CD14-positive monocyte (primary cell): ENCODE measurements at regions not wholly inside any gene's neighbourhood (a gene's known extent, or its start where the extent isn't known, plus 50 kb on each side); places are given as distances from the start of the nearest gene placed in this dataset.

Source experiments
- DNase-seq, 3 donors: peaks; one replicate each; pipeline ENCODE4 v3.0.0-alpha.2; 2011 to 2022
- H2AFZ ChIP-seq: 2 replicates; pipeline ENCODE4 v1.6.0; 2012; ENCODE audit warnings: mild to moderate bottlenecking, low read depth, low read length, inconsistent platforms; ENCODE audit not compliant: insufficient read depth, poor library complexity, severe bottlenecking
- H3K27ac ChIP-seq, 2 donors: 1 replicate in 1 of 2; 2 replicates in 1 of 2; pipeline ENCODE4 v1.5.1; 2012 to 2013; ENCODE audit warnings: low read length in 2 of 2, control low read depth in 1 of 2, inconsistent platforms in 1 of 2, low read depth in 1 of 2, mild to moderate bottlenecking in 1 of 2
- H3K27me3 ChIP-seq, 2 donors: one replicate each; pipeline versions ENCODE4 v1.6.0 to v1.6.1; 2011 to 2013; ENCODE audit warnings: low read length in 2 of 2; ENCODE audit not compliant: control insufficient read depth in 2 of 2, insufficient read depth in 2 of 2
- H3K36me3 ChIP-seq, 2 donors: replicated peaks in 1 of 2; 1 replicate in 1 of 2; 2 replicates in 1 of 2; pipeline versions ENCODE4 v1.5.1 to v1.6.1; 2012 to 2013; ENCODE audit warnings: low read length in 2 of 2, control low read depth in 1 of 2, inconsistent platforms in 1 of 2, mild to moderate bottlenecking in 1 of 2; ENCODE audit not compliant: insufficient read depth in 2 of 2, control insufficient read depth in 1 of 2
- H3K4me1 ChIP-seq, 2 donors: 1 replicate in 1 of 2; 2 replicates in 1 of 2; pipeline versions ENCODE4 v1.5.1 to v1.6.1; 2012 to 2013; ENCODE audit warnings: low read length in 2 of 2, control low read depth in 1 of 2, inconsistent platforms in 1 of 2, mild to moderate bottlenecking in 1 of 2, moderate library complexity in 1 of 2; ENCODE audit not compliant: insufficient read depth in 2 of 2, control insufficient read depth in 1 of 2
- H3K4me2 ChIP-seq: replicated peaks from 2 replicates; pipeline ENCODE3; 2012; ENCODE audit warnings: low read length, moderate library complexity, mild to moderate bottlenecking; ENCODE audit not compliant: poor library complexity, severe bottlenecking; ENCODE audit errors: extremely low read depth
- H3K4me3 ChIP-seq, 3 experiments: fragments of 200-600 bp in 1 of 3; sonication (generic) in 1 of 3; replicated peaks in 1 of 3; 1 replicate in 2 of 3; 2 replicates in 1 of 3; pipeline ENCODE4 v1.5.1; 2011 to 2013; ENCODE audit warnings: low read length in 3 of 3, mild to moderate bottlenecking in 3 of 3, control low read depth in 2 of 3, low read depth in 2 of 3, inconsistent platforms in 1 of 3, moderate library complexity in 1 of 3
- H3K79me2 ChIP-seq: 2 replicates; pipeline ENCODE4 v1.6.0; 2012; ENCODE audit warnings: mild to moderate bottlenecking, control low read depth, inconsistent platforms, low read length, moderate library complexity; ENCODE audit not compliant: insufficient read depth
- H3K9ac ChIP-seq: 2 replicates; pipeline ENCODE4 v1.6.0; 2017; ENCODE audit warnings: low read length, mild to moderate bottlenecking; ENCODE audit not compliant: insufficient read depth, poor library complexity, severe bottlenecking
- H3K9me3 ChIP-seq, 2 donors: replicated peaks in 1 of 2; 1 replicate in 1 of 2; 2 replicates in 1 of 2; pipeline versions ENCODE4 v1.5.1 to v1.6.1; 2012 to 2013; ENCODE audit warnings: low read length in 2 of 2, control low read depth in 1 of 2; ENCODE audit not compliant: control insufficient read depth in 1 of 2, insufficient read depth in 1 of 2
- H4K20me1 ChIP-seq: 2 replicates; pipeline ENCODE4 v1.6.0; 2012; ENCODE audit warnings: mild to moderate bottlenecking, low read length, control low read depth, moderate library complexity; ENCODE audit not compliant: insufficient read depth
- H3K27ac Mint-ChIP-seq, 7 donors: one replicate each; pipeline ENCODE4 v1.8.0; 2020; ENCODE audit warnings: mild to moderate bottlenecking in 7 of 7, mixed read lengths in 7 of 7, moderate library complexity in 6 of 7, inconsistent platforms in 2 of 7
- H3K27me3 Mint-ChIP-seq, 3 donors: one replicate each; pipeline ENCODE4 v1.8.0; 2021 to 2022; ENCODE audit warnings: low read depth in 3 of 3, mild to moderate bottlenecking in 3 of 3, mixed read lengths in 3 of 3, moderate library complexity in 3 of 3, inconsistent platforms in 1 of 3
- H3K36me3 Mint-ChIP-seq, 2 donors: one replicate each; pipeline ENCODE4 v1.8.0; 2020; ENCODE audit warnings: mixed read lengths in 2 of 2, inconsistent platforms in 1 of 2, mild to moderate bottlenecking in 1 of 2
- H3K4me1 Mint-ChIP-seq: one replicate; pipeline ENCODE4 v1.8.0; 2020; ENCODE audit warnings: mild to moderate bottlenecking, mixed read lengths
- H3K4me3 Mint-ChIP-seq, 2 donors: one replicate each; pipeline ENCODE4 v1.8.0; 2020; ENCODE audit warnings: mild to moderate bottlenecking in 2 of 2, mixed read lengths in 2 of 2, moderate library complexity in 1 of 2
- H3K9me3 Mint-ChIP-seq, 7 donors: one replicate each; pipeline ENCODE4 v1.8.0; 2020 to 2022; ENCODE audit warnings: mixed read lengths in 7 of 7, mild to moderate bottlenecking in 6 of 7, moderate library complexity in 6 of 7, inconsistent platforms in 2 of 7
- CTCF ChIP-seq: fragments of 200-600 bp; IDR thresholded peaks from one replicate; pipeline ENCODE4 v1.8.0; 2022; ENCODE audit warnings: antibody characterized with exemption, mild to moderate bottlenecking
- WGBS: methylation state at CpG from one replicate; pipeline ENCODE4 v1.1.5; 2013; ENCODE audit warnings: missing lambda C conversion rate; ENCODE audit not compliant: insufficient coverage; 5-methylcytosine and 5-hydroxymethylcytosine counted together
- intact Hi-C, 2 donors: fragments of 100-400 bp; cut with micrococcal nuclease; formaldehyde crosslinking; loops; one replicate each; pipeline versions ENCODE4 v1.15.0 to v1.15.1; 2023

DNA sequence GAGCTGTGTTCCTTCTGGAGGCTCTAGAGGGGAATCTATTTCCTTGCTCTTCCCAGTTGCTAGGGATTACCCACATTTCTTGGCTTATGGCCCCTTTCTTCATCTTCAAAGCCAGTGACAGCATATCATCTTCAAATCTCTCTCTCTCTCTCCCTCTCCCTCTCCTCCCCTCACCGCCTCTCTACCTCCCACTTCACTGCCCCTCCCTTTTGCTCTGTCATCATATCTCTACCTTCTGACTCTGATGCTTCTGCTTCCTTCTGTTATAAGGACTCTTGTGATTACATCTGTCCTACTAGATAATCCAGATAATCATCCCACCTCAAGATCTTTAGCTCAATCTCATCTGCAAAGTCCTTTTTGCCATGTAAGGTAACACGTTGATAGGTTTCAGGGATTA, 93.1 kb upstream of the TEX13D start:
- H3K36me3 Mint-ChIP-seq = no peaks in the 10 kb centered on the region
- DNase-seq = no peak
- H3K27me3 Mint-ChIP-seq = peaks cover 0 to 4% (median 0%) of the 10 kb centered on the region in 3 donors
- intact Hi-C loops = no loop called here
- WGBS = 83% methylated on average over 1 of the region's 2 CpGs
- no peaks in the 10 kb centered on the region for H4K20me1 ChIP-seq
- H3K36me3 ChIP-seq = no peaks in the 10 kb centered on the region
- H3K27me3 ChIP-seq = no peaks in the 10 kb centered on the region
- H3K9ac ChIP-seq = no peak overlapping the region
- H3K27ac Mint-ChIP-seq = no peak overlapping the region
- H3K79me2 ChIP-seq = no peaks in the 10 kb centered on the region
- H2AFZ ChIP-seq = no peak overlapping the region
- H3K4me1 ChIP-seq = no peaks in the 10 kb centered on the region
- H3K4me1 Mint-ChIP-seq = no peaks in the 10 kb centered on the region
- no peak overlapping the region for H3K4me2 ChIP-seq
- no peak overlapping the region for H3K27ac ChIP-seq
- no peaks in the 10 kb centered on the region for H3K9me3 ChIP-seq
- H3K4me3 Mint-ChIP-seq = no peak overlapping the region
- TF ChIP-seq CTCF = no peak
- H3K4me3 ChIP-seq = no peak overlapping the region
- peaks cover 0 to 4% (median 0%) of the 10 kb centered on the region in 7 donors for H3K9me3 Mint-ChIP-seq

DNA sequence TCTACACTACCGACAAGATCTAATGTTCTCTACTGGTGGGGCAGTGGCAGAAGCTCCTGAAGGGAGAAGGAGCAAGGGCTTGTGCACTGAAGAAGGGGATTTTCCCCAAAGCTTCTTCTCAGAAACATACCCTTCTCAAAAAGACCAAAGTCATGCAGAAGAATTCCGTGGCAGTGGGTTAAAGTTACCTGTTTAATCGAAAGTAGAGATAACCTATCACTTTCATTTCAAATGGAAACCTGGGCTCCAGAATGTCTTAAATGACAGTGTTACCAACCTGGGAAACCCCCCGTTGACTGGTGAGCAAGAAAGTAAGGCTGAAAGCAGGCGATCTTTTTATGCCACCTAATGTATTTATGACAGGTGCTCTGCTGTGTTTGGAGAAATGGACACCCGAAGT, 92.5 kb upstream of the TEX13D start:
- H2AFZ ChIP-seq = no peak overlapping the region
- Mint-ChIP-seq H3K27ac (no peak overlapping the region), H3K9me3 (peaks cover 0 to 4% (median 0%) of the 10 kb centered on the region in 7 donors), H3K4me1 (no peaks in the 10 kb centered on the region), H3K4me3 (no peak overlapping the region), H3K27me3 (peaks cover 0 to 4% (median 0%) of the 10 kb centered on the region in 3 donors), H3K36me3 (no peaks in the 10 kb centered on the region)
- H3K9me3 ChIP-seq = no peaks in the 10 kb centered on the region
- H4K20me1 ChIP-seq = no peaks in the 10 kb centered on the region
- WGBS = 100% methylated on average over 1 of the region's 6 CpGs
- no peaks in the 10 kb centered on the region for H3K79me2 ChIP-seq
- no peak overlapping the region for H3K27ac ChIP-seq
- H3K36me3 ChIP-seq = no peaks in the 10 kb centered on the region
- no peak overlapping the region for H3K4me3 ChIP-seq
- no peak overlapping the region for H3K4me2 ChIP-seq
- no peaks in the 10 kb centered on the region for H3K27me3 ChIP-seq
- H3K9ac ChIP-seq = no peak overlapping the region
- intact Hi-C loops = no loop called here
- DNase-seq = no peak
- no peaks in the 10 kb centered on the region for H3K4me1 ChIP-seq
- no peak for TF ChIP-seq CTCF
